ENCODE measurements at regions not wholly inside any gene's neighbourhood (a gene's known extent, or its start where the extent isn't known, plus 50 kb on each side); places are given as distances from the start of the nearest gene placed in this dataset.
"Not testable (repeated sequence)": the region's sequence is repeated elsewhere in the genome, so short reads cannot be mapped to it uniquely, and the experiment has no call there.

GRCh38 chr2:39487398-39488250 lies 50.5 kb upstream of the MAP4K3 start:
- DNase-seq (ENCODE audit: low spot score) (peak; percentile 37), FAIRE-seq (no peak)

- DNase-seq (ENCODE audit: low spot score): no peak
- peak; percentile 85 for FAIRE-seq
Measured at GRCh38 chr2:39488450-39488849, 51.4 kb upstream of the MAP4K3 start.

- DNase-seq (ENCODE audit: low spot score): no peak
Measured at GRCh38 chr2:39490586-39490985, 53.5 kb upstream of the MAP4K3 start.

GRCh38 chr2:39491653-39492052 lies 54.6 kb upstream of the MAP4K3 start:
- DNase-seq (ENCODE audit: low spot score) (no peak), FAIRE-seq (no peak)

More at GRCh38 chr2:39490586-39490985, 53.5 kb upstream of the MAP4K3 start:
- FAIRE-seq: no peak

GRCh38 chr2:39492095-39492590 lies 55.1 kb upstream of the MAP4K3 start:
- DNase-seq (ENCODE audit: low spot score): peak; percentile 49
- FAIRE-seq: no peak

- no peak for FAIRE-seq
Measured at GRCh38 chr2:39492716-39493115, 55.6 kb upstream of the MAP4K3 start.

GRCh38 chr2:39494784-39495251 lies 57.7 kb upstream of the MAP4K3 start:
- peak; percentile 91 for FAIRE-seq
- peak; percentile 90 for DNase-seq (ENCODE audit: low spot score)

More at GRCh38 chr2:39492716-39493115, 55.6 kb upstream of the MAP4K3 start:
- no peak for DNase-seq (ENCODE audit: low spot score)

GRCh38 chr2:39497082-39497801 lies 60.2 kb upstream of the MAP4K3 start:
- DNase-seq (ENCODE audit: low spot score) (no peak), FAIRE-seq (no peak)

GRCh38 chr2:39498176-39498575 lies 61.1 kb upstream of the MAP4K3 start:
- DNase-seq (ENCODE audit: low spot score); FAIRE-seq: not testable (repeated sequence)

- no peak for DNase-seq (ENCODE audit: low spot score)
- FAIRE-seq: no peak
Measured at GRCh38 chr2:39498786-39499185, 61.7 kb upstream of the MAP4K3 start.

GRCh38 chr2:39499336-39499735 lies 62.3 kb upstream of the MAP4K3 start:
- FAIRE-seq (no peak), DNase-seq (ENCODE audit: low spot score) (no peak)

- FAIRE-seq: no peak
- no peak for DNase-seq (ENCODE audit: low spot score)
Measured at GRCh38 chr2:39501412-39501811, 64.3 kb upstream of the MAP4K3 start.

GRCh38 chr2:39503277-39503676 lies 66.2 kb upstream of the MAP4K3 start:
- no peak for FAIRE-seq
- DNase-seq (ENCODE audit: low spot score): no peak

GRCh38 chr2:39504790-39505335 lies 67.8 kb upstream of the MAP4K3 start:
- no peak for FAIRE-seq

GRCh38 chr2:39506215-39506614 lies 69.1 kb upstream of the MAP4K3 start:
- no peak for DNase-seq (ENCODE audit: low spot score)
- no peak for FAIRE-seq

More at GRCh38 chr2:39504790-39505335, 67.8 kb upstream of the MAP4K3 start:
- DNase-seq (ENCODE audit: low spot score): no peak

GRCh38 chr2:39508198-39508597 lies 71.1 kb upstream of the MAP4K3 start:
- FAIRE-seq (no peak), DNase-seq (ENCODE audit: low spot score) (no peak)

- no peak for FAIRE-seq
- no peak for DNase-seq (ENCODE audit: low spot score)
Measured at GRCh38 chr2:39510140-39510539, 73.1 kb upstream of the MAP4K3 start.

GRCh38 chr2:39511219-39511604 lies 74.1 kb upstream of the MAP4K3 start:
- DNase-seq (ENCODE audit: low spot score): no peak
- FAIRE-seq: no peak

GRCh38 chr2:39511605-39512433 lies 74.7 kb upstream of the MAP4K3 start:
- no peak for FAIRE-seq
- DNase-seq (ENCODE audit: low spot score): no peak

- FAIRE-seq (no peak), DNase-seq (ENCODE audit: low spot score) (no peak)
Measured at GRCh38 chr2:39512434-39512935, 75.4 kb upstream of the MAP4K3 start.

GRCh38 chr2:39512941-39513340 lies 75.9 kb upstream of the MAP4K3 start:
- DNase-seq (ENCODE audit: low spot score) (no peak), FAIRE-seq (no peak)
